GM12878 (cell line): ENCODE measurements at regions not wholly inside any gene's neighbourhood (a gene's known extent, or its start where the extent isn't known, plus 50 kb on each side); places are given as distances from the start of the nearest gene placed in this dataset.

ENCODE experiments used
- ATAC-seq: fragments of 200-7000 bp; cut with Tn5 transposase; 3 replicates; pipeline ENCODE4 v1.9.1; 2020; ENCODE audit warnings: mild to moderate bottlenecking, moderate library complexity
- BruUV-seq: library from RNA; stranded (reverse); fragments of 400-500 nt; replicated peaks from 2 replicates; lab custom pipeline; 2021; lab: Mats Ljungman, UMichigan
- CTCF ChIA-PET: fragments of 300-600 bp; sonication (Branson Sonifier 250); formaldehyde crosslinking; extraction: SDS; loops from one replicate; lab custom pipeline; 2021; ENCODE audit warnings: inconsistent platforms; lab: Yijun Ruan, JAX
- POLR2A ChIA-PET: fragments of 350-600 bp; formaldehyde crosslinking; extraction: SDS; loops from one replicate; lab custom pipeline; 2021; ENCODE audit warnings: inconsistent platforms; lab: Charles Lee
- RAD21 ChIA-PET: fragments of 300-600 bp; sonication (Branson Sonifier 250); formaldehyde crosslinking; loops from one replicate; lab custom pipeline; 2023; ENCODE audit warnings: antibody characterized with exemption; ENCODE audit not compliant: unreplicated experiment; lab: Charles Lee
- SMC1A ChIA-PET: fragments of 300-600 bp; sonication (Branson Sonifier 250); formaldehyde crosslinking; loops from one replicate; lab custom pipeline; 2023; ENCODE audit not compliant: unreplicated experiment, uncharacterized antibody; lab: Charles Lee
- DNase-seq: peaks from one replicate; pipeline ENCODE4 v3.0.0-alpha.2; 2011; ENCODE audit warnings: low read depth, low spot score
- FAIRE-seq: peaks from 3 replicates; lab custom pipeline; 2011; peaks lifted over from hg19 to GRCh38; lab: Jason Lieb, UNC
- H2AFZ ChIP-seq: 2 replicates; pipeline ENCODE4 v1.6.0; 2011; ENCODE audit warnings: low read depth, low read length, control low read depth; ENCODE audit not compliant: control insufficient read depth
- H3K27ac ChIP-seq: 2 replicates; pipeline ENCODE4 v1.5.1; 2011; ENCODE audit warnings: control low read depth; ENCODE audit not compliant: control insufficient read depth, insufficient read depth
- H3K27me3 ChIP-seq, 2 experiments: replicated peaks in 1 of 2; 2 replicates each; pipeline versions ENCODE4 v1.6.0 to v1.6.1; 2011; ENCODE audit warnings: low read length in 1 of 2; ENCODE audit not compliant: control insufficient read depth in 2 of 2, insufficient read depth in 2 of 2
- H3K36me3 ChIP-seq, 2 experiments: 2 replicates each; pipeline ENCODE4 v1.5.1; 2011; ENCODE audit warnings: low read length in 1 of 2; ENCODE audit not compliant: control insufficient read depth in 2 of 2, insufficient read depth in 2 of 2
- H3K4me1 ChIP-seq: 2 replicates; pipeline ENCODE4 v1.6.1; 2011; ENCODE audit warnings: mild to moderate bottlenecking, low read length, moderate library complexity, mixed read lengths; ENCODE audit not compliant: control insufficient read depth, insufficient read depth
- H3K4me2 ChIP-seq: 2 replicates; pipeline ENCODE4 v1.6.0; 2011; ENCODE audit warnings: control low read depth; ENCODE audit not compliant: control insufficient read depth, insufficient read depth
- H3K4me3 ChIP-seq: fragments of 200-600 bp; sonication (generic); 2 replicates; pipeline ENCODE4 v1.5.1; 2016
- H3K79me2 ChIP-seq: 2 replicates; pipeline ENCODE4 v1.6.0; 2011; ENCODE audit warnings: low read length; ENCODE audit not compliant: control insufficient read depth, insufficient read depth
- H3K9ac ChIP-seq: 2 replicates; pipeline ENCODE4 v1.8.0; 2011; ENCODE audit warnings: low read length, control low read depth, mixed read lengths; ENCODE audit not compliant: control insufficient read depth, insufficient read depth
- H3K9me3 ChIP-seq: replicated peaks from 3 replicates; pipeline ENCODE4 v1.5.1; 2011; ENCODE audit warnings: mild to moderate bottlenecking, low read length; ENCODE audit not compliant: control insufficient read depth, insufficient read depth
- H4K20me1 ChIP-seq: 2 replicates; pipeline ENCODE4 v1.6.0; 2011; ENCODE audit not compliant: control insufficient read depth, insufficient read depth
- ESRRA ChIP-seq: IDR thresholded peaks from 2 replicates; pipeline ENCODE4 v1.6.1; 2012; ENCODE audit warnings: mild to moderate bottlenecking, low read length, improper control_type of control experiment
- GABPA ChIP-seq: IDR thresholded peaks from 2 replicates; pipeline ENCODE4 v1.6.1; 2014; ENCODE audit warnings: antibody characterized with exemption, low read depth, mild to moderate bottlenecking, inconsistent platforms
- HCFC1 ChIP-seq: fragments of 150-350 bp; IDR thresholded peaks from 2 replicates; pipeline ENCODE4 v1.6.1; 2014; ENCODE audit warnings: low read length
- HDGF ChIP-seq: fragments of 450-650 bp; IDR thresholded peaks from 2 replicates; pipeline ENCODE4 v1.6.1; 2016; ENCODE audit warnings: antibody characterized with exemption
- MXI1 ChIP-seq: fragments of 150-350 bp; IDR thresholded peaks from 2 replicates; pipeline ENCODE4 v1.6.1; 2011; ENCODE audit warnings: low read depth, mild to moderate bottlenecking, inconsistent platforms, low read length, improper control_type of control experiment
- NFXL1 ChIP-seq: fragments of 450-650 bp; IDR thresholded peaks from 2 replicates; pipeline ENCODE4 v1.6.1; 2017; ENCODE audit warnings: antibody characterized with exemption, mild to moderate bottlenecking, borderline replicate concordance
- PKNOX1 ChIP-seq: fragments of 450-650 bp; IDR thresholded peaks from 2 replicates; pipeline ENCODE4 v1.6.1; 2016; ENCODE audit warnings: mild to moderate bottlenecking
- RAD51 ChIP-seq: fragments of 450-650 bp; IDR thresholded peaks from 2 replicates; pipeline ENCODE4 v1.6.1; 2016; ENCODE audit warnings: moderate library complexity, mild to moderate bottlenecking, inconsistent platforms
- RB1 ChIP-seq: fragments of 450-650 bp; formaldehyde crosslinking; IDR thresholded peaks from 2 replicates; pipeline ENCODE4 v1.6.1; 2017; ENCODE audit warnings: mild to moderate bottlenecking, borderline replicate concordance
- RELB ChIP-seq: fragments of 450-650 bp; IDR thresholded peaks from 2 replicates; pipeline ENCODE4 v1.6.1; 2017; ENCODE audit warnings: low read depth, mild to moderate bottlenecking, moderate library complexity
- RFX5 ChIP-seq: IDR thresholded peaks from 2 replicates; pipeline ENCODE4 v1.6.1; 2011; ENCODE audit warnings: low read depth, low read length, improper control_type of control experiment
- ZNF217 ChIP-seq: fragments of 450-650 bp; IDR thresholded peaks from 2 replicates; pipeline ENCODE4 v1.6.1; 2017; ENCODE audit warnings: antibody characterized with exemption, mild to moderate bottlenecking
- ZZZ3 ChIP-seq: IDR thresholded peaks from 2 replicates; pipeline ENCODE4 v1.6.1; 2011; ENCODE audit warnings: low read depth; ENCODE audit not compliant: control insufficient read depth, insufficient read length
- WGBS: methylation state at CpG from one replicate; pipeline ENCODE4 v1.1.6; 2016; ENCODE audit warnings: low lambda C conversion rate; ENCODE audit not compliant: insufficient replicate concordance, insufficient coverage; ENCODE audit errors: missing lambda C conversion rate; 5-methylcytosine and 5-hydroxymethylcytosine counted together
- in situ Hi-C: fragments of 300-500 bp; cut with MboI; formaldehyde crosslinking; loops from 9 replicates; pipeline ENCODE4 v1.14.3; 2018; ENCODE audit warnings: mixed read lengths
- intact Hi-C: fragments of 100-400 bp; cut with micrococcal nuclease; formaldehyde crosslinking; loops from one replicate; pipeline ENCODE4 v1.14.2; 2022; ENCODE audit not compliant: unreplicated experiment

GRCh38 chr17:45653616-45654015, 130.5 kb upstream of the CRHR1 start (continued):
- no peak for TF ChIP-seq RELB

GRCh38 chr17:45656527-45657181, 127.5 kb upstream of the CRHR1 start:
- H3K9ac ChIP-seq = no peak overlapping the region
- CTCF ChIA-PET = interaction anchor here (1.2 kb wide), 3 partner anchors 8 to 16 kb away, joined by 4 to 5 read pairs (median 4); no protein-coding TSS in a partner anchor
- RAD21 ChIA-PET = no interaction called here
- H4K20me1 ChIP-seq = no peaks in the 10 kb centered on the region
- TF ChIP-seq NFXL1 (no peak), HCFC1 (no peak), ESRRA (no peak), MXI1 (no peak), RAD51 (no peak), RB1 (no peak), GABPA (no peak), RFX5 (no peak), HDGF (no peak), ZZZ3 (no peak), PKNOX1 (no peak), ZNF217 (no peak)
- TF ChIP-seq, all 136 proteins: peak for 0
- peaks cover 0 to 2% of the 10 kb centered on the region in 2 experiments; a peak in 1 of 4 replicates for H3K27me3 ChIP-seq
- intact Hi-C loops = no loop called here
- no peak for FAIRE-seq
- H3K79me2 ChIP-seq = no peaks in the 10 kb centered on the region
- ChIA-PET SMC1A (no interaction called here), POLR2A (no interaction called here)
- in situ Hi-C loops = no loop called here
- H3K36me3 ChIP-seq = no peaks in the 10 kb centered on the region
- no peak overlapping the region for H3K4me3 ChIP-seq
- no peaks in the 10 kb centered on the region for H3K9me3 ChIP-seq
- H3K4me1 ChIP-seq = no peaks in the 10 kb centered on the region
- no peak overlapping the region for H3K4me2 ChIP-seq
- no peak overlapping the region for H3K27ac ChIP-seq
- no peak for ATAC-seq
- BruUV-seq = no TSS peak
- 46% methylated on average over 11 of the region's 11 CpGs for WGBS
- no peak for DNase-seq
- no peak overlapping the region for H2AFZ ChIP-seq
